ENCODE measurements at regions not wholly inside any gene's neighbourhood (a gene's known extent, or its start where the extent isn't known, plus 50 kb on each side); places are given as distances from the start of the nearest gene placed in this dataset.

DNA sequence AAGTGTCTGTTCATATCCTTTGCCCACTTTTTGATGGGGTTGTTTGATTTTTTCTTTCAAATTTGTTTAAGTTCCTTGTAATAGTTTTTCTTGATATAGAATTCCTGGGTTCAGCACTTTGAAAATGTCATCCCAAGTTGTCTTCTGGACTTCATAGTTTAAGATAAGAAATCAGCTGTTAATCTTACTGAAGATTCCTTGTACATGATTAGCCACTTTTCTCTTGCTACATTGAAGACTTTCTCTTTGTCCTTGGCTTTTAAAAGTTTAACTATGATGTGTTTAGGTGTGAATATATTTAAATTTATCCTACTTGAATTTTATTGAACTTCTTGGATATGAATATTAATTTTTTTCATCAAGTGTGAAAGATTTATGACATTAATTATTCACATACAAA lies 387.2 kb upstream of the CWC22 start:
- TF ChIP-seq, protein P1, sequence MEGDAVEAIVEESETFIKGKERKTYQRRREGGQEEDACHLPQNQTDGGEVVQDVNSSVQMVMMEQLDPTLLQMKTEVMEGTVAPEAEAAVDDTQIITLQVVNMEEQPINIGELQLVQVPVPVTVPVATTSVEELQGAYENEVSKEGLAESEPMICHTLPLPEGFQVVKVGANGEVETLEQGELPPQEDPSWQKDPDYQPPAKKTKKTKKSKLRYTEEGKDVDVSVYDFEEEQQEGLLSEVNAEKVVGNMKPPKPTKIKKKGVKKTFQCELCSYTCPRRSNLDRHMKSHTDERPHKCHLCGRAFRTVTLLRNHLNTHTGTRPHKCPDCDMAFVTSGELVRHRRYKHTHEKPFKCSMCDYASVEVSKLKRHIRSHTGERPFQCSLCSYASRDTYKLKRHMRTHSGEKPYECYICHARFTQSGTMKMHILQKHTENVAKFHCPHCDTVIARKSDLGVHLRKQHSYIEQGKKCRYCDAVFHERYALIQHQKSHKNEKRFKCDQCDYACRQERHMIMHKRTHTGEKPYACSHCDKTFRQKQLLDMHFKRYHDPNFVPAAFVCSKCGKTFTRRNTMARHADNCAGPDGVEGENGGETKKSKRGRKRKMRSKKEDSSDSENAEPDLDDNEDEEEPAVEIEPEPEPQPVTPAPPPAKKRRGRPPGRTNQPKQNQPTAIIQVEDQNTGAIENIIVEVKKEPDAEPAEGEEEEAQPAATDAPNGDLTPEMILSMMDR (conservative IDR thresholded peaks at IDR 0.05) = no peak
- TF ChIP-seq ZFX (IDR thresholded peaks at IDR 0.05) = no peak

All from C4-2B (cell line).